ENCODE measurements at regions not wholly inside any gene's neighbourhood (a gene's known extent, or its start where the extent isn't known, plus 50 kb on each side); places are given as distances from the start of the nearest gene placed in this dataset.

GRCh38 chr6:120604510-120604909, 729.8 kb downstream of the TBC1D32 start:
- no peak for TF ChIP-seq CTCF (IDR thresholded peaks at IDR 0.05)
- no peak overlapping the region for H3K4me3 Mint-ChIP-seq (ENCODE audit: unreplicated experiment)
- H3K27me3 Mint-ChIP-seq (ENCODE audit: low read depth) = peaks cover 9% of the 10 kb centered on the region
- no peaks in the 10 kb centered on the region for H3K9me3 Mint-ChIP-seq (ENCODE audit: low read depth)
- no peaks in the 10 kb centered on the region for H3K36me3 Mint-ChIP-seq (ENCODE audit: low read depth)
- DNase-seq (ENCODE audit: low spot score) = no peak
- no peak overlapping the region for H3K27ac Mint-ChIP-seq (ENCODE audit: unreplicated experiment)
- peaks cover 5% of the 10 kb centered on the region for H3K4me1 Mint-ChIP-seq (ENCODE audit: low read depth)

GRCh38 chr6:120590611-120591010, 743.7 kb downstream of the TBC1D32 start:
- Mint-ChIP-seq H3K4me1 (ENCODE audit: low read depth) (no peaks in the 10 kb centered on the region), H3K4me3 (ENCODE audit: unreplicated experiment) (no peak overlapping the region), H3K27me3 (ENCODE audit: low read depth) (peaks cover 3% of the 10 kb centered on the region), H3K36me3 (ENCODE audit: low read depth) (no peaks in the 10 kb centered on the region), H3K9me3 (ENCODE audit: low read depth) (no peaks in the 10 kb centered on the region), H3K27ac (ENCODE audit: unreplicated experiment) (no peak overlapping the region)
- DNase-seq (ENCODE audit: low spot score) = no peak
- TF ChIP-seq CTCF (IDR thresholded peaks at IDR 0.05) = no peak

- TF ChIP-seq CTCF (IDR thresholded peaks at IDR 0.05) = no peak
- H3K9me3 Mint-ChIP-seq (ENCODE audit: low read depth) = peaks cover 3% of the 10 kb centered on the region
- no peak for DNase-seq (ENCODE audit: low spot score)
- no peak overlapping the region for H3K4me3 Mint-ChIP-seq (ENCODE audit: unreplicated experiment)
- H3K36me3 Mint-ChIP-seq (ENCODE audit: low read depth) = no peaks in the 10 kb centered on the region
- peaks cover 3% of the 10 kb centered on the region for H3K27me3 Mint-ChIP-seq (ENCODE audit: low read depth)
- no peak overlapping the region for H3K27ac Mint-ChIP-seq (ENCODE audit: unreplicated experiment)
- H3K4me1 Mint-ChIP-seq (ENCODE audit: low read depth) = no peaks in the 10 kb centered on the region
Measured at GRCh38 chr6:120588424-120588823, 745.9 kb downstream of the TBC1D32 start.

- Mint-ChIP-seq H3K36me3 (ENCODE audit: low read depth) (no peaks in the 10 kb centered on the region), H3K27me3 (ENCODE audit: low read depth) (peaks cover 3% of the 10 kb centered on the region), H3K27ac (ENCODE audit: unreplicated experiment) (no peak overlapping the region), H3K4me1 (ENCODE audit: low read depth) (no peaks in the 10 kb centered on the region), H3K9me3 (ENCODE audit: low read depth) (peaks cover 12% of the 10 kb centered on the region), H3K4me3 (ENCODE audit: unreplicated experiment) (no peak overlapping the region)
- no peak for TF ChIP-seq CTCF (IDR thresholded peaks at IDR 0.05)
- no peak for DNase-seq (ENCODE audit: low spot score)
Measured at GRCh38 chr6:120587381-120587780, 746.9 kb downstream of the TBC1D32 start.

- Mint-ChIP-seq H3K4me3 (ENCODE audit: unreplicated experiment) (no peak overlapping the region), H3K9me3 (ENCODE audit: low read depth) (peaks cover 23% of the 10 kb centered on the region), H3K27ac (ENCODE audit: unreplicated experiment) (no peak overlapping the region), H3K27me3 (ENCODE audit: low read depth) (peaks cover 3% of the 10 kb centered on the region), H3K36me3 (ENCODE audit: low read depth) (no peaks in the 10 kb centered on the region), H3K4me1 (ENCODE audit: low read depth) (no peaks in the 10 kb centered on the region)
- TF ChIP-seq CTCF (IDR thresholded peaks at IDR 0.05) = no peak
- no peak for DNase-seq (ENCODE audit: low spot score)
Measured at GRCh38 chr6:120584111-120584760, 750.0 kb downstream of the TBC1D32 start.

Measured in chondrocyte (in vitro differentiated cells).